ENCODE measurements at regions not wholly inside any gene's neighbourhood (a gene's known extent, or its start where the extent isn't known, plus 50 kb on each side); places are given as distances from the start of the nearest gene placed in this dataset.

- TF ChIP-seq CTCF (IDR thresholded peaks at IDR 0.05) (peak in 4 of 5 experiments; percentile 40 to 86 (median 60)), EP300 (IDR thresholded peaks at IDR 0.05; ENCODE audit: low read depth) (no peak)
- H3K27ac ChIP-seq, result no peak overlapping the region
- in situ Hi-C loops (cut with MboI; ENCODE audit: low pct_ligation_motif_present in 1 of 4, low pct_unique_long_range_greater_than_20kb in 1 of 4, low sequenced_read_pairs in 3 of 4) (no loop called here), intact Hi-C loops (cut with DNase I; ENCODE audit: low total_unique reads) (no loop called here)
- 30% methylated on average over 18 of the region's 18 CpGs; no CpG with 5 or more reads in 1 of the 2 donors for WGBS, 2 donors (ENCODE audit: low coverage in 1 of 2)
- no peaks in the 10 kb centered on the region for H3K36me3 ChIP-seq
- peaks cover 0 to 25% (median 19%) of the 10 kb centered on the region in 4 donors for H3K4me1 ChIP-seq
- H3K4me3 ChIP-seq, result no peak overlapping the region
- H3K9me3 ChIP-seq, result no peaks in the 10 kb centered on the region
- peak; percentile 38 for DNase-seq
- peaks cover 5% of the 10 kb centered on the region for H3K27me3 ChIP-seq
These were observed 155.7 kb downstream of the KIF26A start for GRCh38 chr14:104293851-104294627.

- in situ Hi-C loops (cut with MboI; ENCODE audit: low pct_ligation_motif_present in 1 of 4, low pct_unique_long_range_greater_than_20kb in 1 of 4, low sequenced_read_pairs in 3 of 4), result no loop called here
- H3K27ac ChIP-seq, result no peak overlapping the region
- 40% methylated on average over 11 of the region's 11 CpGs; no CpG with 5 or more reads in 1 of the 2 donors for WGBS, 2 donors (ENCODE audit: low coverage in 1 of 2)
- no peak overlapping the region for H3K4me3 ChIP-seq
- H3K4me1 ChIP-seq, result peaks cover 0 to 25% (median 19%) of the 10 kb centered on the region in 4 donors
- no peak for TF ChIP-seq POLR2A (IDR thresholded peaks at IDR 0.05)
- no peak for TF ChIP-seq EP300 (IDR thresholded peaks at IDR 0.05; ENCODE audit: low read depth)
- no peak for TF ChIP-seq POLR2AphosphoS5 (IDR thresholded peaks at IDR 0.05)
- no peak for TF ChIP-seq CTCF (IDR thresholded peaks at IDR 0.05)
- no peaks in the 10 kb centered on the region for H3K36me3 ChIP-seq
- H3K27me3 ChIP-seq, result peaks cover 5% of the 10 kb centered on the region
- peak; percentile 20 for DNase-seq
- no peaks in the 10 kb centered on the region for H3K9me3 ChIP-seq
- intact Hi-C loops (cut with DNase I; ENCODE audit: low total_unique reads), result no loop called here
These were observed 156.2 kb downstream of the KIF26A start for GRCh38 chr14:104294628-104294982.

- in situ Hi-C loops (cut with MboI; ENCODE audit: low pct_ligation_motif_present in 1 of 4, low pct_unique_long_range_greater_than_20kb in 1 of 4, low sequenced_read_pairs in 3 of 4), result no loop called here
- Histone ChIP-seq H3K27ac (no peak overlapping the region), H3K9me3 (no peaks in the 10 kb centered on the region), H3K4me1 (peaks cover 0 to 25% (median 19%) of the 10 kb centered on the region in 4 donors), H3K27me3 (peaks cover 5% of the 10 kb centered on the region), H3K4me3 (no peak overlapping the region), H3K36me3 (no peaks in the 10 kb centered on the region)
- intact Hi-C loops (cut with DNase I; ENCODE audit: low total_unique reads), result no loop called here
- no peak for TF ChIP-seq POLR2A (IDR thresholded peaks at IDR 0.05)
- no peak for TF ChIP-seq EP300 (IDR thresholded peaks at IDR 0.05; ENCODE audit: low read depth)
- TF ChIP-seq CTCF (IDR thresholded peaks at IDR 0.05), result no peak
- DNase-seq, result peak; percentile 5
- 67% methylated on average over 25 of the region's 25 CpGs; no CpG with 5 or more reads in 1 of the 2 donors for WGBS, 2 donors (ENCODE audit: low coverage in 1 of 2)
These were observed 156.7 kb downstream of the KIF26A start for GRCh38 chr14:104294983-104295680.

- H3K27ac ChIP-seq, result no peak overlapping the region
- peaks cover 0 to 25% (median 19%) of the 10 kb centered on the region in 4 donors for H3K4me1 ChIP-seq
- peaks cover 5% of the 10 kb centered on the region for H3K27me3 ChIP-seq
- DNase-seq, result no peak
- no peaks in the 10 kb centered on the region for H3K36me3 ChIP-seq
- 86 to 89% methylated on average over 10 to 24 of the region's 24 CpGs for WGBS, 2 donors (ENCODE audit: low coverage in 1 of 2)
- H3K4me3 ChIP-seq, result no peak overlapping the region
- no peak for TF ChIP-seq EP300 (IDR thresholded peaks at IDR 0.05; ENCODE audit: low read depth)
- no peak for TF ChIP-seq POLR2A (IDR thresholded peaks at IDR 0.05)
- no peak for TF ChIP-seq POLR2AphosphoS5 (IDR thresholded peaks at IDR 0.05)
- no peak for TF ChIP-seq CTCF (IDR thresholded peaks at IDR 0.05)
- no peaks in the 10 kb centered on the region for H3K9me3 ChIP-seq
- intact Hi-C loops (cut with DNase I; ENCODE audit: low total_unique reads) (no loop called here), in situ Hi-C loops (cut with MboI; ENCODE audit: low pct_ligation_motif_present in 1 of 4, low pct_unique_long_range_greater_than_20kb in 1 of 4, low sequenced_read_pairs in 3 of 4) (no loop called here)
These were observed 157.4 kb downstream of the KIF26A start for GRCh38 chr14:104295681-104296387.
